IMR-90 (cell line): ENCODE measurements at regions not wholly inside any gene's neighbourhood (a gene's known extent, or its start where the extent isn't known, plus 50 kb on each side); places are given as distances from the start of the nearest gene placed in this dataset.

Experiments used
- ATAC-seq: fragments of 200-7000 bp; cut with Tn5 transposase; 2 replicates; pipeline ENCODE4 v1.9.1; 2020; ENCODE audit warnings: low read depth, mild to moderate bottlenecking, moderate library complexity
- BruUV-seq: library from RNA; stranded (reverse); fragments of 400-500 nt; replicated peaks from 2 replicates; lab custom pipeline; 2021; lab: Mats Ljungman, UMichigan
- CTCF ChIA-PET: fragments of 300-600 bp; formaldehyde crosslinking; extraction: SDS; loops from one replicate; lab custom pipeline; 2021; ENCODE audit warnings: antibody characterized with exemption; lab: Yijun Ruan, JAX
- POLR2A ChIA-PET: fragments of 300-600 bp; sonication (Branson Sonifier 250); formaldehyde crosslinking; loops from one replicate; lab custom pipeline; 2022; ENCODE audit warnings: antibody characterized with exemption; ENCODE audit not compliant: unreplicated experiment; lab: Charles Lee
- DNase-seq: peaks from one replicate; pipeline ENCODE4 v3.0.0; 2013
- H2AFZ ChIP-seq: replicated peaks from 2 replicates; pipeline ENCODE3; 2013; ENCODE audit warnings: low read length, mild to moderate bottlenecking; ENCODE audit not compliant: poor library complexity
- H2AK5ac ChIP-seq: 2 replicates; pipeline ENCODE4 v1.6.1; 2013; ENCODE audit warnings: low read depth, low read length, inconsistent platforms
- H2AK9ac ChIP-seq: replicated peaks from 2 replicates; pipeline ENCODE3; 2013; ENCODE audit warnings: mild to moderate bottlenecking, low read depth, low read length, moderate library complexity; ENCODE audit not compliant: poor library complexity
- H2BK120ac ChIP-seq: 2 replicates; pipeline ENCODE4 v1.6.1; 2013; ENCODE audit warnings: low read depth, low read length, inconsistent platforms
- H2BK15ac ChIP-seq: 3 replicates; pipeline ENCODE4 v1.6.1; 2013; ENCODE audit warnings: low read depth, low read length, inconsistent platforms
- H2BK20ac ChIP-seq: 2 replicates; pipeline ENCODE4 v1.6.1; 2013; ENCODE audit warnings: low read depth, mild to moderate bottlenecking, inconsistent platforms, low read length, moderate library complexity
- H2BK5ac ChIP-seq: 2 replicates; pipeline ENCODE4 v1.6.1; 2013; ENCODE audit warnings: mild to moderate bottlenecking, low read depth, low read length, inconsistent platforms; ENCODE audit not compliant: poor library complexity, severe bottlenecking
- H3K14ac ChIP-seq: replicated peaks from 2 replicates; pipeline ENCODE4 v1.6.1; 2013; ENCODE audit warnings: low read depth, low read length, inconsistent platforms
- H3K18ac ChIP-seq: 2 replicates; pipeline ENCODE4 v1.6.1; 2013; ENCODE audit warnings: low read depth, low read length, control low read depth
- H3K23ac ChIP-seq: 2 replicates; pipeline ENCODE4 v1.6.1; 2013; ENCODE audit warnings: low read depth, low read length, inconsistent platforms
- H3K27ac ChIP-seq: 2 replicates; pipeline ENCODE4 v1.5.1; 2013; ENCODE audit warnings: mild to moderate bottlenecking, control low read depth, low read length; ENCODE audit not compliant: insufficient read depth
- H3K27me3 ChIP-seq: 2 replicates; pipeline ENCODE4 v1.6.1; 2013; ENCODE audit warnings: low read length; ENCODE audit not compliant: control insufficient read depth, insufficient read depth
- H3K36me3 ChIP-seq: 2 replicates; pipeline ENCODE4 v1.6.1; 2013; ENCODE audit warnings: low read length, mixed read lengths; ENCODE audit not compliant: control insufficient read depth, insufficient read depth
- H3K4ac ChIP-seq: 2 replicates; pipeline ENCODE4 v1.6.1; 2013; ENCODE audit warnings: low read depth, low read length, inconsistent platforms
- H3K4me1 ChIP-seq: 2 replicates; pipeline ENCODE4 v1.6.1; 2013; ENCODE audit warnings: low read length, mixed read lengths; ENCODE audit not compliant: control insufficient read depth, insufficient read depth
- H3K4me2 ChIP-seq: 2 replicates; pipeline ENCODE4 v1.6.1; 2013; ENCODE audit warnings: low read depth, mild to moderate bottlenecking, control low read depth, low read length, moderate library complexity
- H3K4me3 ChIP-seq: 2 replicates; pipeline ENCODE4 v1.5.1; 2013; ENCODE audit warnings: low read depth, mild to moderate bottlenecking, control low read depth, low read length, moderate library complexity; ENCODE audit not compliant: insufficient read depth
- H3K56ac ChIP-seq: 2 replicates; pipeline ENCODE4 v1.6.1; 2013; ENCODE audit warnings: low read length, inconsistent platforms; ENCODE audit not compliant: insufficient read depth; ENCODE audit errors: extremely low read depth
- H3K79me1 ChIP-seq, 2 experiments: 2 replicates each; pipeline ENCODE4 v1.6.1; 2013; ENCODE audit warnings: low read length in 2 of 2, inconsistent platforms in 1 of 2, low read depth in 1 of 2
- H3K9ac ChIP-seq: 2 replicates; pipeline ENCODE4 v1.6.1; 2013; ENCODE audit warnings: low read depth, low read length, control low read depth
- H3K9me1 ChIP-seq: 2 replicates; pipeline ENCODE4 v1.6.1; 2013; ENCODE audit warnings: low read length, inconsistent platforms; ENCODE audit not compliant: insufficient read depth
- H3K9me3 ChIP-seq: 2 replicates; pipeline ENCODE4 v1.6.1; 2013; ENCODE audit warnings: low read length; ENCODE audit not compliant: control insufficient read depth, insufficient read depth
- H4K20me1 ChIP-seq: 2 replicates; pipeline ENCODE4 v1.6.1; 2013; ENCODE audit warnings: low read length, inconsistent platforms; ENCODE audit not compliant: insufficient read depth
- H4K5ac ChIP-seq: 2 replicates; pipeline ENCODE4 v1.6.1; 2013; ENCODE audit warnings: mild to moderate bottlenecking, low read depth, low read length, control low read depth
- H4K8ac ChIP-seq, 2 experiments: 2 replicates each; pipeline ENCODE4 v1.6.1; 2013; ENCODE audit warnings: low read depth in 2 of 2, low read length in 2 of 2, control low read depth in 1 of 2, inconsistent platforms in 1 of 2
- H4K91ac ChIP-seq: 2 replicates; pipeline ENCODE4 v1.6.1; 2013; ENCODE audit warnings: low read depth, low read length, inconsistent platforms; ENCODE audit not compliant: insufficient read depth
- CEBPB ChIP-seq: IDR thresholded peaks from 2 replicates; pipeline ENCODE4 v1.6.1; 2012; ENCODE audit warnings: low read depth, low read length, improper control_type of control experiment
- MXI1 ChIP-seq: IDR thresholded peaks from 2 replicates; pipeline ENCODE4 v1.6.1; 2012; ENCODE audit warnings: low read depth, mild to moderate bottlenecking, low read length, moderate library complexity, borderline replicate concordance
- WGBS, 2 experiments: methylation state at CpG; one replicate each; pipeline versions ENCODE4 v1.1.5 to v1.1.7; 2013; ENCODE audit warnings: missing lambda C conversion rate in 2 of 2; ENCODE audit not compliant: insufficient read length in 1 of 2; ENCODE audit errors: extremely low coverage in 2 of 2; 5-methylcytosine and 5-hydroxymethylcytosine counted together
- dilution Hi-C: fragments of 300-500 bp; cut with HindIII; formaldehyde crosslinking; loops from one replicate; pipeline ENCODE4 v1.14.3; 2018; ENCODE audit warnings: low sequenced_read_pairs; ENCODE audit not compliant: unreplicated experiment
- in situ Hi-C: fragments of 300-500 bp; cut with MboI; formaldehyde crosslinking; loops from 3 replicates; pipeline ENCODE4 v1.14.3; 2019; ENCODE audit warnings: low sequenced_read_pairs, inconsistent platforms, mixed read lengths
- intact Hi-C: fragments of 100-400 bp; cut with micrococcal nuclease; formaldehyde crosslinking; loops from 2 replicates; pipeline ENCODE4 v1.10.0; 2022
- TF ChIP-seq, protein P1 (sequence below): fragments of 150-350 bp; IDR thresholded peaks from 2 replicates; pipeline ENCODE4 v1.6.1; 2016; ENCODE audit warnings: low read depth, mild to moderate bottlenecking, low read length, moderate library complexity, borderline replicate concordance
- TF ChIP-seq, protein P2 (sequence below): fragments of 150-350 bp; IDR thresholded peaks from 2 replicates; pipeline ENCODE4 v1.6.1; 2017; ENCODE audit warnings: mild to moderate bottlenecking, antibody characterized with exemption, low read length, low read depth

DNA sequence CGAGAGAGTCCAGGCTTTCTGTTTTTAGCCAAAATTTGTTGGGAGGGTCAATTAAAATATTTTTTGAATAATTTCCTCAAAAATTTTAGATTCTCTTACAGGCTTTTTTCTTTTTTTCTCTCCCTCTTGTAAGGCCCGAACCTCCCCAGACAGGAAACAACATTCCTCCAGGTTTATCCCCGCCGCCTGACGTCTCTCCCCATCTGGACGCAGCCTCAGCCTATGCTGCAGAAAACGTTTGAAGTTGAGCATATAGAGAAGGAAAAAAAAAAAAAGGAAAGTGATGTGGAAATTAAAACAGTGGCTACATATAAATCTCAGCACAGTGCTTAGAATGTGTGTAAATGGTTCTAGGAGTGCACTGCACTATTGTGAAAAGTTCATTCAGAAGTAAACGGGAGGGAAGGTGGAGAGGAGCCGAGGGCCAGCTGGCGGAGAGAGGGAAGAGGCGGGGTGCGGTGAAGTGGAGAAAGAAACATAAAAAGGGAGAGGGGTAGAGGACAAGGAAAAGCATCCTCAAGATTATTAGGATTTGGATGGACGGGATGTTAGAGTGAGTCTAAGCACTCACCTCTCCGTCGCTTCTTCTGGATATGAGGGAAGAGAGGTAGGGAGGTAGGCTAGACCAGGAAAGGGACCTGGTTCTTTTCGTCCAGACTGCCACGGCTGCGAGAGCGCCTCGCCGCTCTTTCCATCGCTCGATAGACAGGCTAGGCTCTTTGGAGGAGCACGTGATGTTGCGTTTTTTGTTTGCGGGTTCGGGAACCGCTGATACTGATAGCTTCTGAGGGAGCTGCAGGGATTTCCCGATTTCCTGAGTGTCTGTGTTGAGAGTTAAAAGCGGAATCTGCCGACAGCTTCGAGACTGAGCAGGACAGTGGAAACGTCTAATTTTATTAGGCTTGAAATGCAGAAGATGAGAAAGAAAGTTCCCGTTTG, 98.7 kb downstream of the TRIM27 start:
- Histone ChIP-seq H2AK9ac (peak overlapping the region; percentile 61), H3K9ac (no peak overlapping the region), H2BK15ac (no peak overlapping the region), H4K8ac (no peak overlapping the region), H3K18ac (no peak overlapping the region), H3K4me1 (no peaks in the 10 kb centered on the region), H2BK5ac (no peak overlapping the region), H3K14ac (no peak overlapping the region), H3K27me3 (peaks cover 19% of the 10 kb centered on the region), H2AFZ (peak overlapping the region; percentile 83), H4K20me1 (no peaks in the 10 kb centered on the region), H3K4me3 (peak overlapping the region; percentile 2; the same call in 1 of the 2 replicates), H2BK120ac (no peak overlapping the region), H3K36me3 (no peaks in the 10 kb centered on the region), H3K4me2 (peak overlapping the region; percentile 79), H3K9me1 (no peaks in the 10 kb centered on the region), H4K5ac (no peak overlapping the region), H3K79me1 (no peaks in the 10 kb centered on the region), H3K4ac (no peak overlapping the region), H4K91ac (no peak overlapping the region), H3K23ac (no peak overlapping the region), H3K9me3 (no peaks in the 10 kb centered on the region), H3K27ac (no peak overlapping the region), H3K56ac (no peak overlapping the region), H2AK5ac (no peak overlapping the region), H2BK20ac (no peak overlapping the region)
- ChIA-PET CTCF (interaction anchor here (2.1 kb wide), 1 partner anchor 13 kb away, joined by 8 read pairs; no protein-coding TSS in a partner anchor), POLR2A (no interaction called here)
- 1% methylated on average over 16 of the region's 34 CpGs; no CpG with 5 or more reads in 1 of the 2 experiments for WGBS, 2 experiments
- intact Hi-C loops = no loop called here
- BruUV-seq = no TSS peak
- no peak for DNase-seq
- ATAC-seq = peak; percentile 49
- in situ Hi-C loops = no loop called here
- TF ChIP-seq CEBPB = no peak
- TF ChIP-seq, protein P1, sequence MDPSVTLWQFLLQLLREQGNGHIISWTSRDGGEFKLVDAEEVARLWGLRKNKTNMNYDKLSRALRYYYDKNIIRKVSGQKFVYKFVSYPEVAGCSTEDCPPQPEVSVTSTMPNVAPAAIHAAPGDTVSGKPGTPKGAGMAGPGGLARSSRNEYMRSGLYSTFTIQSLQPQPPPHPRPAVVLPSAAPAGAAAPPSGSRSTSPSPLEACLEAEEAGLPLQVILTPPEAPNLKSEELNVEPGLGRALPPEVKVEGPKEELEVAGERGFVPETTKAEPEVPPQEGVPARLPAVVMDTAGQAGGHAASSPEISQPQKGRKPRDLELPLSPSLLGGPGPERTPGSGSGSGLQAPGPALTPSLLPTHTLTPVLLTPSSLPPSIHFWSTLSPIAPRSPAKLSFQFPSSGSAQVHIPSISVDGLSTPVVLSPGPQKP = no peak
- TF ChIP-seq, protein P2, sequence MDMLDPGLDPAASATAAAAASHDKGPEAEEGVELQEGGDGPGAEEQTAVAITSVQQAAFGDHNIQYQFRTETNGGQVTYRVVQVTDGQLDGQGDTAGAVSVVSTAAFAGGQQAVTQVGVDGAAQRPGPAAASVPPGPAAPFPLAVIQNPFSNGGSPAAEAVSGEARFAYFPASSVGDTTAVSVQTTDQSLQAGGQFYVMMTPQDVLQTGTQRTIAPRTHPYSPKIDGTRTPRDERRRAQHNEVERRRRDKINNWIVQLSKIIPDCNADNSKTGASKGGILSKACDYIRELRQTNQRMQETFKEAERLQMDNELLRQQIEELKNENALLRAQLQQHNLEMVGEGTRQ = peak; percentile 29; the same call in 1 of the 2 replicates
- TF ChIP-seq MXI1 = no peak
- dilution Hi-C loops = no loop called here
